Heart left ventricle (tissue), 13 donors: ENCODE measurements at regions not wholly inside any gene's neighbourhood (a gene's known extent, or its start where the extent isn't known, plus 50 kb on each side); places are given as distances from the start of the nearest gene placed in this dataset.

Experiments used
- CTCF ChIP-seq, 12 donors: fragments of 200-600 bp; sonication (generic) in 4 of 12; IDR thresholded peaks; one replicate each; pipeline versions ENCODE4 v1.5.0 to v1.8.0; 2018 to 2022; ENCODE audit warnings: antibody characterized with exemption in 12 of 12, mild to moderate bottlenecking in 5 of 12
- POLR2A ChIP-seq, 2 donors: fragments of 450-650 bp; IDR thresholded peaks; one replicate each; pipeline ENCODE4 v1.6.1; 2017; ENCODE audit warnings: antibody characterized with exemption in 2 of 2, mild to moderate bottlenecking in 2 of 2, moderate library complexity in 2 of 2
- donor health status: ischemic (EF 13 %, LVEDD 7.1; RV severe dilation, severe dysfunction).
- donor health status: DM: no; HTN: yes; CAD: no.
- donor health status: DM: no; HTN: no; CAD: no.
- donor health status: ischemic (EF 25% LVEDD 6.9; RV normal size, moderate dysfunction).
- donor health status: ischemic (EF 25% LVEDD 5.7; RV mildly dilated, moderate dysfunction).
- donor health status: ischemic (EF 35%, LVEDD 5.7; RV mildly dilated, moderate dysfunction).
- donor health status: nonischemic (EF 11% LVEDD 7.7; RV severe dilation, severe dysfunction).
- donor health status: DM: yes; HTN: yes; CAD: no.
- donor health status: PGD.
- donor health status: ischemic (EF 29% LVEDD 5.4; RV normal size, mild dysfunction).
- donor health status: nonischemic (EF 23%, LVEDD 6.1; RV moderate dilation, normal function).

GRCh38 chr17:5662409-5663085 lies 78.2 kb upstream of the NLRP1 start:
- TF ChIP-seq POLR2A (IDR thresholded peaks at IDR 0.05) (no peak), CTCF (IDR thresholded peaks at IDR 0.05) (no peak)
